CD4-positive, alpha-beta memory T cell (primary cell): ENCODE measurements at regions not wholly inside any gene's neighbourhood (a gene's known extent, or its start where the extent isn't known, plus 50 kb on each side); places are given as distances from the start of the nearest gene placed in this dataset.

Experiments used
- CTCF ChIA-PET: fragments of 350-600 bp; sonication (Branson Sonifier 250); formaldehyde crosslinking; loops from one replicate; lab custom pipeline; 2021; ENCODE audit warnings: inconsistent platforms; ENCODE audit not compliant: partially characterized antibody; lab: Charles Lee
- POLR2A ChIA-PET: fragments of 350-600 bp; sonication (Branson Sonifier 250); formaldehyde crosslinking; loops from one replicate; lab custom pipeline; 2021; ENCODE audit not compliant: partially characterized antibody; lab: Charles Lee
- DNase-seq, 5 donors: peaks; one replicate each; pipeline versions ENCODE4 v3.0.0 to v3.0.0-alpha.2; 2020 to 2022; ENCODE audit warnings: mixed read lengths in 1 of 5
- H3K27ac ChIP-seq: one replicate; pipeline ENCODE4 v1.7.0; 2013; ENCODE audit warnings: low read depth, low read length
- H3K27me3 ChIP-seq: 2 replicates; pipeline ENCODE4 v1.7.0; 2013; ENCODE audit warnings: mild to moderate bottlenecking, low read length, moderate library complexity; ENCODE audit not compliant: insufficient read depth
- H3K36me3 ChIP-seq: 2 replicates; pipeline ENCODE4 v1.7.0; 2013; ENCODE audit warnings: mild to moderate bottlenecking, low read length, moderate library complexity; ENCODE audit not compliant: insufficient read depth
- H3K4me1 ChIP-seq: 2 replicates; pipeline ENCODE4 v1.7.0; 2013; ENCODE audit warnings: mild to moderate bottlenecking, low read length, moderate library complexity; ENCODE audit not compliant: insufficient read depth
- H3K4me3 ChIP-seq, 2 donors: one replicate each; pipeline ENCODE4 v1.7.0; 2013; ENCODE audit warnings: low read length in 2 of 2, mild to moderate bottlenecking in 1 of 2
- H3K9me3 ChIP-seq, 2 donors: one replicate each; pipeline ENCODE4 v1.7.0; 2013; ENCODE audit warnings: low read length in 2 of 2, control low read depth in 1 of 2; ENCODE audit not compliant: control insufficient read depth in 1 of 2
- H3K27ac Mint-ChIP-seq, 7 donors: one replicate each; pipeline ENCODE4 v1.8.0; 2020 to 2021; ENCODE audit warnings: mixed read lengths in 7 of 7, mild to moderate bottlenecking in 6 of 7, inconsistent platforms in 3 of 7, moderate library complexity in 3 of 7
- H3K27me3 Mint-ChIP-seq, 2 donors: one replicate each; pipeline ENCODE4 v1.8.0; 2020 to 2021; ENCODE audit warnings: mixed read lengths in 2 of 2
- H3K36me3 Mint-ChIP-seq, 2 donors: one replicate each; pipeline ENCODE4 v1.8.0; 2020 to 2021; ENCODE audit warnings: mixed read lengths in 2 of 2, inconsistent platforms in 1 of 2, mild to moderate bottlenecking in 1 of 2
- H3K4me1 Mint-ChIP-seq, 4 donors: one replicate each; pipeline ENCODE4 v1.8.0; 2020 to 2021; ENCODE audit warnings: mixed read lengths in 4 of 4, mild to moderate bottlenecking in 1 of 4
- H3K4me3 Mint-ChIP-seq, 8 donors: one replicate each; pipeline ENCODE4 v1.8.0; 2020 to 2021; ENCODE audit warnings: mixed read lengths in 8 of 8, mild to moderate bottlenecking in 7 of 8, moderate library complexity in 6 of 8, inconsistent platforms in 3 of 8
- H3K9me3 Mint-ChIP-seq, 8 donors: one replicate each; pipeline ENCODE4 v1.8.0; 2020 to 2021; ENCODE audit warnings: mixed read lengths in 8 of 8, mild to moderate bottlenecking in 5 of 8, inconsistent platforms in 3 of 8, moderate library complexity in 1 of 8
- intact Hi-C: fragments of 100-400 bp; cut with micrococcal nuclease; formaldehyde crosslinking; loops from one replicate; pipeline ENCODE4 v1.15.1; 2023

- Mint-ChIP-seq H3K9me3 (peaks cover 0 to 5% (median 0%) of the 10 kb centered on the region in 8 donors), H3K27me3 (peaks cover 0 to 4% of the 10 kb centered on the region in 2 donors), H3K36me3 (no peaks in the 10 kb centered on the region), H3K27ac (no peak overlapping the region), H3K4me1 (no peaks in the 10 kb centered on the region), H3K4me3 (no peak overlapping the region)
- H3K36me3 ChIP-seq, result no peaks in the 10 kb centered on the region
- POLR2A ChIA-PET, result no interaction called here
- H3K4me1 ChIP-seq, result no peaks in the 10 kb centered on the region
- no peaks in the 10 kb centered on the region for H3K27me3 ChIP-seq
- intact Hi-C loops, result no loop called here
- CTCF ChIA-PET, result interaction anchor here (1.2 kb wide), 1 partner anchor 12 kb away, joined by 3 read pairs; no protein-coding TSS in a partner anchor
- no peak for DNase-seq
- no peaks in the 10 kb centered on the region for H3K9me3 ChIP-seq
- H3K27ac ChIP-seq, result no peak overlapping the region
- no peak overlapping the region for H3K4me3 ChIP-seq
Observed at GRCh38 chrX:10743476-10743875, 123.1 kb upstream of the MID1 start.

GRCh38 chrX:10744007-10744406 lies 123.6 kb upstream of the MID1 start:
- Mint-ChIP-seq H3K4me3 (no peak overlapping the region), H3K27me3 (peaks cover 0 to 4% of the 10 kb centered on the region in 2 donors), H3K36me3 (no peaks in the 10 kb centered on the region), H3K27ac (no peak overlapping the region), H3K4me1 (no peaks in the 10 kb centered on the region), H3K9me3 (peaks cover 0 to 5% (median 0%) of the 10 kb centered on the region in 8 donors)
- no peak overlapping the region for H3K4me3 ChIP-seq
- H3K36me3 ChIP-seq, result no peaks in the 10 kb centered on the region
- no peaks in the 10 kb centered on the region for H3K9me3 ChIP-seq
- POLR2A ChIA-PET, result no interaction called here
- CTCF ChIA-PET, result interaction anchor here (1.2 kb wide), 1 partner anchor 12 kb away, joined by 3 read pairs; no protein-coding TSS in a partner anchor
- DNase-seq, result no peak
- intact Hi-C loops, result no loop called here
- no peak overlapping the region for H3K27ac ChIP-seq
- no peaks in the 10 kb centered on the region for H3K4me1 ChIP-seq
- H3K27me3 ChIP-seq, result no peaks in the 10 kb centered on the region

GRCh38 chrX:10747975-10748374 lies 127.6 kb upstream of the MID1 start:
- Mint-ChIP-seq H3K27ac (no peak overlapping the region), H3K36me3 (no peaks in the 10 kb centered on the region), H3K4me1 (no peaks in the 10 kb centered on the region), H3K4me3 (no peak overlapping the region), H3K9me3 (peaks cover 0 to 7% (median 1%) of the 10 kb centered on the region in 8 donors), H3K27me3 (peaks cover 0 to 3% of the 10 kb centered on the region in 2 donors)
- H3K4me3 ChIP-seq, result no peak overlapping the region
- intact Hi-C loops, result no loop called here
- POLR2A ChIA-PET, result no interaction called here
- no peaks in the 10 kb centered on the region for H3K9me3 ChIP-seq
- H3K27ac ChIP-seq, result no peak overlapping the region
- H3K27me3 ChIP-seq, result no peaks in the 10 kb centered on the region
- CTCF ChIA-PET, result no interaction called here
- H3K36me3 ChIP-seq, result no peaks in the 10 kb centered on the region
- no peak for DNase-seq
- H3K4me1 ChIP-seq, result no peaks in the 10 kb centered on the region

GRCh38 chrX:10749113-10749512 lies 128.7 kb upstream of the MID1 start:
- H3K4me1 ChIP-seq, result no peaks in the 10 kb centered on the region
- ChIA-PET CTCF (no interaction called here), POLR2A (no interaction called here)
- no peak overlapping the region for H3K27ac Mint-ChIP-seq
- H3K4me3 ChIP-seq, result no peak overlapping the region
- peaks cover 0 to 1% of the 10 kb centered on the region in 2 donors for H3K27me3 Mint-ChIP-seq
- H3K9me3 ChIP-seq, result no peaks in the 10 kb centered on the region
- no peaks in the 10 kb centered on the region for H3K4me1 Mint-ChIP-seq
- peaks cover 0 to 7% (median 1%) of the 10 kb centered on the region in 8 donors for H3K9me3 Mint-ChIP-seq
- no peaks in the 10 kb centered on the region for H3K36me3 ChIP-seq
- H3K36me3 Mint-ChIP-seq, result no peaks in the 10 kb centered on the region
- H3K27ac ChIP-seq, result no peak overlapping the region
- no peaks in the 10 kb centered on the region for H3K27me3 ChIP-seq
- H3K4me3 Mint-ChIP-seq, result no peak overlapping the region
- intact Hi-C loops, result no loop called here
- DNase-seq, result no peak

GRCh38 chrX:10750581-10750980 lies 130.2 kb upstream of the MID1 start:
- no peaks in the 10 kb centered on the region for H3K4me1 Mint-ChIP-seq
- Histone ChIP-seq H3K4me3 (no peak overlapping the region), H3K9me3 (no peaks in the 10 kb centered on the region), H3K4me1 (no peaks in the 10 kb centered on the region), H3K27me3 (no peaks in the 10 kb centered on the region), H3K27ac (no peak overlapping the region), H3K36me3 (no peaks in the 10 kb centered on the region)
- H3K4me3 Mint-ChIP-seq, result no peak overlapping the region
- intact Hi-C loops, result no loop called here
- ChIA-PET POLR2A (no interaction called here), CTCF (no interaction called here)
- H3K27ac Mint-ChIP-seq, result no peak overlapping the region
- no peak for DNase-seq
- H3K9me3 Mint-ChIP-seq, result peaks cover 0 to 7% (median 1%) of the 10 kb centered on the region in 8 donors
- peaks cover 0 to 1% of the 10 kb centered on the region in 2 donors for H3K27me3 Mint-ChIP-seq
- H3K36me3 Mint-ChIP-seq, result no peaks in the 10 kb centered on the region

- Mint-ChIP-seq H3K4me1 (no peaks in the 10 kb centered on the region), H3K27me3 (peaks cover 0 to 1% of the 10 kb centered on the region in 2 donors), H3K36me3 (no peaks in the 10 kb centered on the region), H3K4me3 (no peak overlapping the region), H3K9me3 (peaks cover 0 to 7% (median 1%) of the 10 kb centered on the region in 8 donors), H3K27ac (no peak overlapping the region)
- intact Hi-C loops, result no loop called here
- Histone ChIP-seq H3K9me3 (no peaks in the 10 kb centered on the region), H3K27ac (no peak overlapping the region), H3K36me3 (no peaks in the 10 kb centered on the region), H3K4me3 (no peak overlapping the region), H3K4me1 (no peaks in the 10 kb centered on the region), H3K27me3 (no peaks in the 10 kb centered on the region)
- ChIA-PET POLR2A (no interaction called here), CTCF (no interaction called here)
- DNase-seq, result no peak
Observed at GRCh38 chrX:10753116-10753515, 132.7 kb upstream of the MID1 start.

- no peaks in the 10 kb centered on the region for H3K36me3 Mint-ChIP-seq
- H3K27ac ChIP-seq, result no peak overlapping the region
- H3K27ac Mint-ChIP-seq, result no peak overlapping the region
- H3K4me1 Mint-ChIP-seq, result no peaks in the 10 kb centered on the region
- H3K27me3 ChIP-seq, result no peaks in the 10 kb centered on the region
- H3K4me1 ChIP-seq, result no peaks in the 10 kb centered on the region
- H3K4me3 Mint-ChIP-seq, result no peak overlapping the region
- H3K9me3 Mint-ChIP-seq, result peaks cover 0 to 7% (median 1%) of the 10 kb centered on the region in 8 donors
- no peak overlapping the region for H3K4me3 ChIP-seq
- ChIA-PET CTCF (no interaction called here), POLR2A (no interaction called here)
- H3K27me3 Mint-ChIP-seq, result peaks cover 0 to 1% of the 10 kb centered on the region in 2 donors
- H3K9me3 ChIP-seq, result no peaks in the 10 kb centered on the region
- no peak for DNase-seq
- no peaks in the 10 kb centered on the region for H3K36me3 ChIP-seq
- intact Hi-C loops, result no loop called here
Observed at GRCh38 chrX:10754445-10754844, 134.1 kb upstream of the MID1 start.
